ENCODE measurements at regions not wholly inside any gene's neighbourhood (a gene's known extent, or its start where the extent isn't known, plus 50 kb on each side); places are given as distances from the start of the nearest gene placed in this dataset.

GRCh38 chr2:15816226-15816625 lies 124.1 kb upstream of the MYCN start (continued):
- TF ChIP-seq ZNF639 (tag by site-specific recombination; IDR thresholded peaks at IDR 0.05), result no peak
- TF ChIP-seq, protein P1, sequence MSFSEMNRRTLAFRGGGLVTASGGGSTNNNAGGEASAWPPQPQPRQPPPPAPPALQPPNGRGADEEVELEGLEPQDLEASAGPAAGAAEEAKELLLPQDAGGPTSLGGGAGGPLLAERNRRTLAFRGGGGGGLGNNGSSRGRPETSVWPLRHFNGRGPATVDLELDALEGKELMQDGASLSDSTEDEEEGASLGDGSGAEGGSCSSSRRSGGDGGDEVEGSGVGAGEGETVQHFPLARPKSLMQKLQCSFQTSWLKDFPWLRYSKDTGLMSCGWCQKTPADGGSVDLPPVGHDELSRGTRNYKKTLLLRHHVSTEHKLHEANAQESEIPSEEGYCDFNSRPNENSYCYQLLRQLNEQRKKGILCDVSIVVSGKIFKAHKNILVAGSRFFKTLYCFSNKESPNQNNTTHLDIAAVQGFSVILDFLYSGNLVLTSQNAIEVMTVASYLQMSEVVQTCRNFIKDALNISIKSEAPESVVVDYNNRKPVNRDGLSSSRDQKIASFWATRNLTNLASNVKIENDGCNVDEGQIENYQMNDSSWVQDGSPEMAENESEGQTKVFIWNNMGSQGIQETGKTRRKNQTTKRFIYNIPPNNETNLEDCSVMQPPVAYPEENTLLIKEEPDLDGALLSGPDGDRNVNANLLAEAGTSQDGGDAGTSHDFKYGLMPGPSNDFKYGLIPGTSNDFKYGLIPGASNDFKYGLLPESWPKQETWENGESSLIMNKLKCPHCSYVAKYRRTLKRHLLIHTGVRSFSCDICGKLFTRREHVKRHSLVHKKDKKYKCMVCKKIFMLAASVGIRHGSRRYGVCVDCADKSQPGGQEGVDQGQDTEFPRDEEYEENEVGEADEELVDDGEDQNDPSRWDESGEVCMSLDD (tag by site-specific recombination; IDR thresholded peaks at IDR 0.05), result no peak
- TF ChIP-seq ZNF184 (tag by site-specific recombination; IDR thresholded peaks at IDR 0.05), result no peak
- TF ChIP-seq ZNF670 (tag by site-specific recombination; IDR thresholded peaks at IDR 0.05; ENCODE audit: low read depth), result no peak
- no peak for TF ChIP-seq ZIC2 (tag by site-specific recombination; IDR thresholded peaks at IDR 0.05)
- no peak for TF ChIP-seq ZNF211 (tag by site-specific recombination; IDR thresholded peaks at IDR 0.05; ENCODE audit: low read depth)
- no peak for TF ChIP-seq ZNF621 (tag by site-specific recombination; IDR thresholded peaks at IDR 0.05)
- TF ChIP-seq ZNF747 (tag by site-specific recombination; IDR thresholded peaks at IDR 0.05), result no peak

GRCh38 chr2:15816674-15817406 lies 123.5 kb upstream of the MYCN start:
- Histone ChIP-seq H3K9me3 (ENCODE audit: control insufficient read depth, insufficient read depth, low read depth, low read length) (no peaks in the 10 kb centered on the region), H3K27ac (ENCODE audit: extremely low read depth, low read depth, low read length) (no peak overlapping the region), H3K4me3 (ENCODE audit: low read depth, low read length) (no peak overlapping the region), H3K4me1 (ENCODE audit: control insufficient read depth, insufficient read depth, low read length) (no peaks in the 10 kb centered on the region), H3K36me3 (ENCODE audit: control insufficient read depth in 2 of 2, insufficient read depth in 1 of 2, low read length in 2 of 2) (no peaks in the 10 kb centered on the region)
- ChIA-PET CTCF (interaction anchor here (0.7 kb wide), 1 partner anchor 26 kb away, joined by 3 read pairs; no protein-coding TSS in a partner anchor), POLR2A (no interaction called here)
- no peak for TF ChIP-seq ZNF114 (tag by site-specific recombination; IDR thresholded peaks at IDR 0.05)

GRCh38 chr2:15817748-15818147 lies 122.6 kb upstream of the MYCN start:
- POLR2A ChIA-PET, result no interaction called here
- Histone ChIP-seq H3K9me3 (ENCODE audit: control insufficient read depth, insufficient read depth, low read depth, low read length) (no peaks in the 10 kb centered on the region), H3K4me1 (ENCODE audit: control insufficient read depth, insufficient read depth, low read length) (no peaks in the 10 kb centered on the region), H3K4me3 (ENCODE audit: low read depth, low read length) (no peak overlapping the region), H3K36me3 (ENCODE audit: control insufficient read depth in 2 of 2, insufficient read depth in 1 of 2, low read length in 2 of 2) (no peaks in the 10 kb centered on the region), H3K27ac (ENCODE audit: extremely low read depth, low read depth, low read length) (no peak overlapping the region)
- TF ChIP-seq BCL6B (tag by site-specific recombination; IDR thresholded peaks at IDR 0.05) (no peak), ZNF324 (tag by site-specific recombination; IDR thresholded peaks at IDR 0.05) (no peak), ZNF518A (tag by site-specific recombination; conservative IDR thresholded peaks at IDR 0.05; ENCODE audit: low read depth) (no peak)
- CTCF ChIA-PET, result interaction anchor here (0.6 kb wide), 2 partner anchors 13 to 15 kb away, joined by 4 to 5 read pairs; no protein-coding TSS in a partner anchor
